DMS 273 (cell line): ENCODE measurements at regions not wholly inside any gene's neighbourhood (a gene's known extent, or its start where the extent isn't known, plus 50 kb on each side); places are given as distances from the start of the nearest gene placed in this dataset.
A peak's percentile ranks its signal among the peaks of the same experiment; 100 is the strongest.

Experiments used
- DNase-seq: peaks from one replicate; lab custom pipeline; 2025; ENCODE audit not compliant: unreplicated experiment; lab: John Stamatoyannopoulos, UW

- no peak for DNase-seq
These were observed 91.2 kb upstream of the CPEB4 start for GRCh38 chr5:173796721-173797495.

- DNase-seq, result no peak
These were observed 89.9 kb upstream of the CPEB4 start for GRCh38 chr5:173798127-173798810.

GRCh38 chr5:173800340-173800739, 87.8 kb upstream of the CPEB4 start:
- DNase-seq, result no peak

GRCh38 chr5:173801006-173801405, 87.1 kb upstream of the CPEB4 start:
- no peak for DNase-seq

GRCh38 chr5:173802670-173803165, 85.4 kb upstream of the CPEB4 start:
- DNase-seq, result no peak

GRCh38 chr5:173804579-173804978, 83.6 kb upstream of the CPEB4 start:
- no peak for DNase-seq

- no peak for DNase-seq
These were observed 81.7 kb upstream of the CPEB4 start for GRCh38 chr5:173806270-173807035.

GRCh38 chr5:173807181-173807655, 80.9 kb upstream of the CPEB4 start:
- no peak for DNase-seq

GRCh38 chr5:173808079-173808808, 79.9 kb upstream of the CPEB4 start:
- DNase-seq, result no peak

- no peak for DNase-seq
These were observed 79.1 kb upstream of the CPEB4 start for GRCh38 chr5:173809014-173809413.

- DNase-seq, result no peak
These were observed 75.2 kb upstream of the CPEB4 start for GRCh38 chr5:173812811-173813550.

GRCh38 chr5:173814053-173814452, 74.1 kb upstream of the CPEB4 start:
- no peak for DNase-seq

- no peak for DNase-seq
These were observed 72.6 kb upstream of the CPEB4 start for GRCh38 chr5:173815571-173815970.

- no peak for DNase-seq
These were observed 71.4 kb upstream of the CPEB4 start for GRCh38 chr5:173816728-173817127.

GRCh38 chr5:173817561-173817960, 70.6 kb upstream of the CPEB4 start:
- no peak for DNase-seq

GRCh38 chr5:173819521-173819920, 68.6 kb upstream of the CPEB4 start:
- no peak for DNase-seq

GRCh38 chr5:173823274-173823644, 64.9 kb upstream of the CPEB4 start:
- no peak for DNase-seq

GRCh38 chr5:173823721-173824567, 64.2 kb upstream of the CPEB4 start:
- DNase-seq, result no peak

GRCh38 chr5:173825215-173825865, 62.8 kb upstream of the CPEB4 start:
- DNase-seq, result peak; percentile 55
